Breast epithelium (tissue), 3 donors: ENCODE measurements at regions not wholly inside any gene's neighbourhood (a gene's known extent, or its start where the extent isn't known, plus 50 kb on each side); places are given as distances from the start of the nearest gene placed in this dataset.

ENCODE experiments used
- POLR2A ChIP-seq: fragments of 450-650 bp; IDR thresholded peaks from one replicate; pipeline ENCODE4 v1.6.1; 2016; ENCODE audit warnings: antibody characterized with exemption, mild to moderate bottlenecking, moderate library complexity
- TF ChIP-seq, protein P1 (sequence below), 3 donors: fragments of 450-650 bp; IDR thresholded peaks; one replicate each; pipeline ENCODE4 v1.5.1; 2016 to 2017; ENCODE audit warnings: antibody characterized with exemption in 3 of 3, mild to moderate bottlenecking in 3 of 3, moderate library complexity in 3 of 3

GRCh38 chr3:105243076-105243475, 123.6 kb upstream of the ALCAM start:
- no peak for TF ChIP-seq POLR2A
- TF ChIP-seq, protein P1, sequence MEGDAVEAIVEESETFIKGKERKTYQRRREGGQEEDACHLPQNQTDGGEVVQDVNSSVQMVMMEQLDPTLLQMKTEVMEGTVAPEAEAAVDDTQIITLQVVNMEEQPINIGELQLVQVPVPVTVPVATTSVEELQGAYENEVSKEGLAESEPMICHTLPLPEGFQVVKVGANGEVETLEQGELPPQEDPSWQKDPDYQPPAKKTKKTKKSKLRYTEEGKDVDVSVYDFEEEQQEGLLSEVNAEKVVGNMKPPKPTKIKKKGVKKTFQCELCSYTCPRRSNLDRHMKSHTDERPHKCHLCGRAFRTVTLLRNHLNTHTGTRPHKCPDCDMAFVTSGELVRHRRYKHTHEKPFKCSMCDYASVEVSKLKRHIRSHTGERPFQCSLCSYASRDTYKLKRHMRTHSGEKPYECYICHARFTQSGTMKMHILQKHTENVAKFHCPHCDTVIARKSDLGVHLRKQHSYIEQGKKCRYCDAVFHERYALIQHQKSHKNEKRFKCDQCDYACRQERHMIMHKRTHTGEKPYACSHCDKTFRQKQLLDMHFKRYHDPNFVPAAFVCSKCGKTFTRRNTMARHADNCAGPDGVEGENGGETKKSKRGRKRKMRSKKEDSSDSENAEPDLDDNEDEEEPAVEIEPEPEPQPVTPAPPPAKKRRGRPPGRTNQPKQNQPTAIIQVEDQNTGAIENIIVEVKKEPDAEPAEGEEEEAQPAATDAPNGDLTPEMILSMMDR (IDR thresholded peaks at IDR 0.05) = no peak
